ENCODE measurements at regions not wholly inside any gene's neighbourhood (a gene's known extent, or its start where the extent isn't known, plus 50 kb on each side); places are given as distances from the start of the nearest gene placed in this dataset.

DNA sequence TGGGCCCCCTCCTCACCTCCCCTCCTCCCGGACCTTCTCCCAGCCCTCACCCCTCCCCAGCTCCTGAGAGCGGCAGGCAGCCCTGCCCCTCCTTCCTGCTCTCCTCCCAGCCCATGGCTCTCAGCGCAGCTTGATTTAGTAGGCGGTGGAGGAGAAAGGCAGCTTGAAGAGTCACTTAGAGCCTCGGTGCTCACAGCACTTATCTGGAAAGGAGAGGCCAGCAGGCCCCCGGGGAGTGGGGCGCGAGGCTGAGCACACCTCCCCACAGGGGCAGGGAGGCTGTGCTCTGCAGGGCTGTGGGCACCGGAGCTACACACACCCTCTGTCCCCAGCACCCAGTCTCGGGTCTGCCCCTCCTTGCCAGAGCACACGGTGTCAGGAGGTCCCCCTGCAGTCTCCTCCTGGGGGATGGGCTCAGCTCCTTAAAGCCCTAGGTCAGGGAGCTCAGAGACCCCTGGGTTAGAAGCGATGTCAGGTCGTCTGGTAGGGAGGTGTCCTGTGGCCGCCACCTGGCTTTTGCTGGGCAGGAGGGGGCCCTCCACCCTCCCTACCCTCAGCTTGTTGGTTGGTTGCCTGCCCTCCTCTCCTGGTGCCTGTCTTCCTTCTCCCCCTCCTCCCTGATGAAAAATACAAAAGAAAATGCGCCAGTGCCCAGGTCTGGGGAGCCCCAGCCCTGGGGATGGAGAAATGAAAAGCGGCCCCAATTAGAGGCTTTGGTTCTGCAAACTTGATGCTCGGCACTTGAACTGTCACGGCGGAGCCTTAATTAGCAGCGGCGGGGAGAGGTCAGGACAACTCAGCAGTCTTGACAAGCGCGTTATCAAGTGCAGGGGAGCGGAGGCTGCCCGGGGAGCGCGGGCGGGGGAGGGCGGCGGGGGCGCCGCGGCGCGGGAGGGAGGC is 151.1 kb upstream of the GSE1 start:
- H3K27me3 ChIP-seq (replicated peaks), result peaks cover 24% of the 10 kb centered on the region
- H3K27ac ChIP-seq, result no peak overlapping the region
- H3K4me3 ChIP-seq (ENCODE audit: low read depth, low read length), result no peak overlapping the region
- in situ Hi-C loops (cut with HindIII; ENCODE audit: low pct_ligation_motif_present, low sequenced_read_pairs), result no loop called here
- no peak for DNase-seq
- TF ChIP-seq, protein P1, sequence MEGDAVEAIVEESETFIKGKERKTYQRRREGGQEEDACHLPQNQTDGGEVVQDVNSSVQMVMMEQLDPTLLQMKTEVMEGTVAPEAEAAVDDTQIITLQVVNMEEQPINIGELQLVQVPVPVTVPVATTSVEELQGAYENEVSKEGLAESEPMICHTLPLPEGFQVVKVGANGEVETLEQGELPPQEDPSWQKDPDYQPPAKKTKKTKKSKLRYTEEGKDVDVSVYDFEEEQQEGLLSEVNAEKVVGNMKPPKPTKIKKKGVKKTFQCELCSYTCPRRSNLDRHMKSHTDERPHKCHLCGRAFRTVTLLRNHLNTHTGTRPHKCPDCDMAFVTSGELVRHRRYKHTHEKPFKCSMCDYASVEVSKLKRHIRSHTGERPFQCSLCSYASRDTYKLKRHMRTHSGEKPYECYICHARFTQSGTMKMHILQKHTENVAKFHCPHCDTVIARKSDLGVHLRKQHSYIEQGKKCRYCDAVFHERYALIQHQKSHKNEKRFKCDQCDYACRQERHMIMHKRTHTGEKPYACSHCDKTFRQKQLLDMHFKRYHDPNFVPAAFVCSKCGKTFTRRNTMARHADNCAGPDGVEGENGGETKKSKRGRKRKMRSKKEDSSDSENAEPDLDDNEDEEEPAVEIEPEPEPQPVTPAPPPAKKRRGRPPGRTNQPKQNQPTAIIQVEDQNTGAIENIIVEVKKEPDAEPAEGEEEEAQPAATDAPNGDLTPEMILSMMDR (IDR thresholded peaks at IDR 0.05; ENCODE audit: low read depth, low read length, missing control alignments), result no peak
- no peaks in the 10 kb centered on the region for H3K36me3 ChIP-seq (replicated peaks)

DNA sequence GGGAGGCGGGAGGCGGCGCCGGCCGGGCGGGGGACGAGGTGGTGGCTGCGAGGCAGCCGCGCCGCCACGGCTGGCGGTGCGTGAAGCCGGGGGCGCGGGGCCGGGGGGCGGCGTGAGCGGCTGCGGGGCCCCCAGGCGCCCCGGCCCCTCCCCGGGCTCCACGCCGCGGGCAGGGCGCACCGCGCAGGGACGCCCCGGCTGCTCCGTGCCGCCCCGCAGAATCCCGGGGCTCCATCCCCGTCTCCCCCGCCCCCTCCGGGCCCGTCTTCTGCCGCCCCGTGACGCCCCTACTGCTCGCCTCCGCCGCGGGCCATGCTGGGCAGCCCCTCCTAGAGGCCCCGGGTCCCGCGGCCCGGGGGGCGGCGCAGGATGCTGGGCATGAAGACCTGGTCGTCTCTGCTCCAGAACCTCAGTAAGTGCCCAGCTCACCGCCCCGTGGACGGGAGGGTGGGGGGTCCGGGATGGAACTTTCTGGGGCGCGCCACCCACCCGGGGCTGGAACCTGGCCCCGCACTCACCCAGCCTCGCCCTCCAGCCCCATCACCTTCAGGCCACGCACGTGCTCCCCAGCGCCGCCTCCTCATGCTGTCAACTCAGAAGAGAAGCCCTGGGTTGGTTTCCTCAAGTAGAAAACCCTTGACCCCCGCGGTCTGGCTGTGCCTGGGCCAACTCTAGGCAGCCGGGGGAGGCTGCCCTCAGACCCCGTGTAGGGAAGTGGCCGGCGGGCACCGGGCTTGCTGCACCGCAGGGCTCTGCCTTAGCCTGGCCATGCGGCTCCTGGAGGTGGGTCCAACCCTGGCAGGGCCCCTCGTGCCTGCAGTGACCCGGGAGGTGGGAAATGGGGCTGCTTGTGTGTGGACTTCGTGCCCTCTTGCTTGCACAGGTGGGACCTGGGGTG is 150.2 kb upstream of the GSE1 start:
- DNase-seq, result no peak
- H3K27ac ChIP-seq, result no peak overlapping the region
- no peak overlapping the region for H3K4me3 ChIP-seq (ENCODE audit: low read depth, low read length)
- in situ Hi-C loops (cut with HindIII; ENCODE audit: low pct_ligation_motif_present, low sequenced_read_pairs), result no loop called here
- TF ChIP-seq, protein P1 (IDR thresholded peaks at IDR 0.05; ENCODE audit: low read depth, low read length, missing control alignments), result no peak
- H3K36me3 ChIP-seq (replicated peaks), result no peaks in the 10 kb centered on the region
- H3K27me3 ChIP-seq (replicated peaks), result peaks cover 24% of the 10 kb centered on the region

DNA sequence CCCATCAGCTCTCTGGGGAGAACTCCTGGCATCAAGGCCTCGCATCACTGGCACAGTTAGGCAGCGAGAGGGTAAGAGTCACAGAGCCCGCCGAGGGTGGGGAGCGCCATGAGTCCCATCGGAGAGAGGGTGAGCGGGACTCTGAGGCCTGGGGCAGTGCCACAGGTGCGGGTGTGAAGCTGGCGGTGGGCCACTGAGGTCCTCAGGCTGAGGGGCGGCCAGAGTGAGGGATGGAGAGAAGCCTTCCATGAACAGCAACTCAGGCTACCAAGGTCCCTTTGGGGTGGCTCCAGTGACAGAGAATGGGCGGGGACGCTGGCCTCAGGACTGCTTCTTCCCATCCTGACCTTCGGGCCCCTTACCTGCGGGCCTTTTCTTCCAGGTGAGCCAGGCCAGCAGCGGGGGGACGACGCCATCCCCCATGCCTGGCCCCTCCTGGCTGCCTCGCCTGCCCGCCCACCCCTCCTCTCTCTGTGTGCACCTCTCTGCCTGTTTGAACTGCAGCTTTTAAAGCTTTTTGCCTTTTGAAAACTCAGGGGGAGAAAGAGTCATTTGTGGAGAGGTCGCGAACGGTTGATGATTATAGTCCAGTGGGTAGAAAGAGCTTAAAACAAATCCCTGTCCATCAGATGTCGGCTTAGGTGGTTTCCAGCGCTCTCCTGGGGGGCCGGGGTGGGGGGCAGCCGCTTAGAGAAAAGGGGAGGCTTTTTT is 149.3 kb upstream of the GSE1 start:
- Histone ChIP-seq H3K27ac (no peak overlapping the region), H3K36me3 (replicated peaks) (no peaks in the 10 kb centered on the region), H3K27me3 (replicated peaks) (peaks cover 24% of the 10 kb centered on the region), H3K4me3 (ENCODE audit: low read depth, low read length) (no peak overlapping the region)
- in situ Hi-C loops (cut with HindIII; ENCODE audit: low pct_ligation_motif_present, low sequenced_read_pairs), result no loop called here
- DNase-seq, result no peak
- TF ChIP-seq, protein P1 (IDR thresholded peaks at IDR 0.05; ENCODE audit: low read depth, low read length, missing control alignments), result no peak

DNA sequence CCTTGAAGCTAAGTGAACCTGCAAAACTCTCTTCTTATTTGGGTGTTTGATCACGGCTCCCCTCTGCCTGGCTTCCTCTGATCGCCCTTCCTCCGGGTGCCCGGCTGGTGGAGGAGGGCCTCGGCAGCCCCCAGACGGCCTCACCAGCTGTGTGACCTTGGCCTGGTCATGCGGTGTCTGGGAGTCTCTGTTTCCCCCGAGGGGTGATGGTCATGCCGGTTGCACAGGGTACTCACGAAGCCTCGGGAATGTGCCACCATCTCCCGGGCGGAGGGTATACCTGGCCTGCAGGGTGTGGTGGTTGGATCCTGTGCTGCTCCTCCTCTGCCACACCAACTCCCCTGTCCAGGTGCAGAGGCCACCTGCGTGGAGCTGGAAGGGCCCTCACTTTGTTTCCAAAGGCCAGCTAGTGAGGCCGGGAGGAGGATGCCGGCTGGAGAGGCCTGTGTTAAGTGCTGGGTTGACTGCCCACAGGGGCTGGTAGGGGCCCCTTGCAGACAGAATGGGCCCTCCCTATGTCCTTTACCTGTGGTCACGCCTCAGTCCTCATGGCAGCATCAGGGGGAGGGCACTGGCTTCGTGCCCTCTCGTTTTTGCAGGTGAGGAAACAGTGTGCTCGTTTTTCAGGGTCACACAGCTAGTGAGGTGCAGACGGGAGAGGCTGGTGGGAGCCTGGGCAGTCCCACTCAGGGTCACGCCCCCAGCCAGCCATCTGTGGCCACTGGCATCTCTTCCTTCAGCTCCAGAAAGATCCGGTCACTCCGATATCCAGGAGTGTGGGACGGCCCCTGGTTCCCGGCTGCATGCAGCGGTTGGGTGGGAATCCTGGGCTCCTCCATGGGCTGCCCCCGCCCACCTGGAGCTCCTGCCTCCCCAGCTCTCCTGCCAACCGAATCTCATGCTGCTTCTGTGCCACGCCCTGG is 148.5 kb upstream of the GSE1 start:
- Histone ChIP-seq H3K27ac (no peak overlapping the region), H3K27me3 (replicated peaks) (peaks cover 23% of the 10 kb centered on the region), H3K4me3 (ENCODE audit: low read depth, low read length) (no peak overlapping the region), H3K36me3 (replicated peaks) (no peaks in the 10 kb centered on the region)
- DNase-seq, result no peak
- in situ Hi-C loops (cut with HindIII; ENCODE audit: low pct_ligation_motif_present, low sequenced_read_pairs), result no loop called here
- TF ChIP-seq, protein P1 (IDR thresholded peaks at IDR 0.05; ENCODE audit: low read depth, low read length, missing control alignments), result no peak
